HL-60 (cell line): ENCODE measurements at regions not wholly inside any gene's neighbourhood (a gene's known extent, or its start where the extent isn't known, plus 50 kb on each side); places are given as distances from the start of the nearest gene placed in this dataset.

ENCODE experiments used
- DNase-seq, 2 experiments: peaks; one replicate each; pipeline ENCODE4 v3.0.0-alpha.2; 2010 to 2020; ENCODE audit warnings: low read depth in 1 of 2, low spot score in 1 of 2
- H3K27ac ChIP-seq: fragments of 250-450 bp; sonication (Bioruptor Pico); replicated peaks from 2 replicates; pipeline ENCODE4 v1.5.1; 2020; ENCODE audit warnings: mild to moderate bottlenecking, moderate library complexity
- H3K27me3 ChIP-seq: fragments of 250-450 bp; sonication (Bioruptor Pico); 2 replicates; pipeline ENCODE4 v1.5.1; 2021; ENCODE audit warnings: mild to moderate bottlenecking, moderate library complexity; ENCODE audit not compliant: insufficient read depth, poor library complexity, severe bottlenecking
- H3K4me3 ChIP-seq: replicated peaks from 2 replicates; pipeline ENCODE4 v1.5.1; 2011; ENCODE audit warnings: mild to moderate bottlenecking, control low read depth, low read length; ENCODE audit not compliant: insufficient read depth
- GABPA ChIP-seq: IDR thresholded peaks from 2 replicates; pipeline ENCODE4 v1.6.1; 2012; ENCODE audit warnings: low read depth
- POLR2AphosphoS5 ChIP-seq: IDR thresholded peaks from 2 replicates; pipeline ENCODE4 v1.6.1; 2012; ENCODE audit warnings: low read depth
- SPI1 ChIP-seq: IDR thresholded peaks from 2 replicates; pipeline ENCODE4 v1.6.1; 2012; ENCODE audit warnings: low read depth, mild to moderate bottlenecking, borderline replicate concordance
- TF ChIP-seq, protein P1 (sequence below): IDR thresholded peaks from 2 replicates; pipeline ENCODE4 v1.6.1; 2012; ENCODE audit warnings: low read depth; ENCODE audit not compliant: insufficient replicate concordance
- TF ChIP-seq, protein P2 (sequence below): IDR thresholded peaks from one replicate; pipeline ENCODE4 v1.5.1; 2011; ENCODE audit warnings: low read length, control low read depth, inconsistent platforms; ENCODE audit not compliant: insufficient read depth

GRCh38 chr12:84637926-84638325, 274.7 kb downstream of the SLC6A15 start:
- no peak overlapping the region for H3K4me3 ChIP-seq
- no peak overlapping the region for H3K27ac ChIP-seq
- TF ChIP-seq POLR2AphosphoS5 (no peak), SPI1 (no peak), GABPA (no peak)
- TF ChIP-seq, protein P1, sequence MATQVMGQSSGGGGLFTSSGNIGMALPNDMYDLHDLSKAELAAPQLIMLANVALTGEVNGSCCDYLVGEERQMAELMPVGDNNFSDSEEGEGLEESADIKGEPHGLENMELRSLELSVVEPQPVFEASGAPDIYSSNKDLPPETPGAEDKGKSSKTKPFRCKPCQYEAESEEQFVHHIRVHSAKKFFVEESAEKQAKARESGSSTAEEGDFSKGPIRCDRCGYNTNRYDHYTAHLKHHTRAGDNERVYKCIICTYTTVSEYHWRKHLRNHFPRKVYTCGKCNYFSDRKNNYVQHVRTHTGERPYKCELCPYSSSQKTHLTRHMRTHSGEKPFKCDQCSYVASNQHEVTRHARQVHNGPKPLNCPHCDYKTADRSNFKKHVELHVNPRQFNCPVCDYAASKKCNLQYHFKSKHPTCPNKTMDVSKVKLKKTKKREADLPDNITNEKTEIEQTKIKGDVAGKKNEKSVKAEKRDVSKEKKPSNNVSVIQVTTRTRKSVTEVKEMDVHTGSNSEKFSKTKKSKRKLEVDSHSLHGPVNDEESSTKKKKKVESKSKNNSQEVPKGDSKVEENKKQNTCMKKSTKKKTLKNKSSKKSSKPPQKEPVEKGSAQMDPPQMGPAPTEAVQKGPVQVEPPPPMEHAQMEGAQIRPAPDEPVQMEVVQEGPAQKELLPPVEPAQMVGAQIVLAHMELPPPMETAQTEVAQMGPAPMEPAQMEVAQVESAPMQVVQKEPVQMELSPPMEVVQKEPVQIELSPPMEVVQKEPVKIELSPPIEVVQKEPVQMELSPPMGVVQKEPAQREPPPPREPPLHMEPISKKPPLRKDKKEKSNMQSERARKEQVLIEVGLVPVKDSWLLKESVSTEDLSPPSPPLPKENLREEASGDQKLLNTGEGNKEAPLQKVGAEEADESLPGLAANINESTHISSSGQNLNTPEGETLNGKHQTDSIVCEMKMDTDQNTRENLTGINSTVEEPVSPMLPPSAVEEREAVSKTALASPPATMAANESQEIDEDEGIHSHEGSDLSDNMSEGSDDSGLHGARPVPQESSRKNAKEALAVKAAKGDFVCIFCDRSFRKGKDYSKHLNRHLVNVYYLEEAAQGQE, result no peak
- TF ChIP-seq, protein P2, sequence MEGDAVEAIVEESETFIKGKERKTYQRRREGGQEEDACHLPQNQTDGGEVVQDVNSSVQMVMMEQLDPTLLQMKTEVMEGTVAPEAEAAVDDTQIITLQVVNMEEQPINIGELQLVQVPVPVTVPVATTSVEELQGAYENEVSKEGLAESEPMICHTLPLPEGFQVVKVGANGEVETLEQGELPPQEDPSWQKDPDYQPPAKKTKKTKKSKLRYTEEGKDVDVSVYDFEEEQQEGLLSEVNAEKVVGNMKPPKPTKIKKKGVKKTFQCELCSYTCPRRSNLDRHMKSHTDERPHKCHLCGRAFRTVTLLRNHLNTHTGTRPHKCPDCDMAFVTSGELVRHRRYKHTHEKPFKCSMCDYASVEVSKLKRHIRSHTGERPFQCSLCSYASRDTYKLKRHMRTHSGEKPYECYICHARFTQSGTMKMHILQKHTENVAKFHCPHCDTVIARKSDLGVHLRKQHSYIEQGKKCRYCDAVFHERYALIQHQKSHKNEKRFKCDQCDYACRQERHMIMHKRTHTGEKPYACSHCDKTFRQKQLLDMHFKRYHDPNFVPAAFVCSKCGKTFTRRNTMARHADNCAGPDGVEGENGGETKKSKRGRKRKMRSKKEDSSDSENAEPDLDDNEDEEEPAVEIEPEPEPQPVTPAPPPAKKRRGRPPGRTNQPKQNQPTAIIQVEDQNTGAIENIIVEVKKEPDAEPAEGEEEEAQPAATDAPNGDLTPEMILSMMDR, result no peak
- no peak for DNase-seq
- no peaks in the 10 kb centered on the region for H3K27me3 ChIP-seq

GRCh38 chr12:84636801-84637290, 275.8 kb downstream of the SLC6A15 start:
- no peak for DNase-seq
- Histone ChIP-seq H3K27me3 (no peaks in the 10 kb centered on the region), H3K27ac (no peak overlapping the region), H3K4me3 (no peak overlapping the region)
- TF ChIP-seq, protein P1, result no peak

GRCh38 chr12:84634526-84634925, 278.1 kb downstream of the SLC6A15 start:
- DNase-seq, result no peak
- Histone ChIP-seq H3K27ac (no peak overlapping the region), H3K27me3 (no peaks in the 10 kb centered on the region), H3K4me3 (no peak overlapping the region)
- TF ChIP-seq, protein P1, result no peak
- no peak for TF ChIP-seq SPI1
- TF ChIP-seq, protein P2, result no peak

DNA sequence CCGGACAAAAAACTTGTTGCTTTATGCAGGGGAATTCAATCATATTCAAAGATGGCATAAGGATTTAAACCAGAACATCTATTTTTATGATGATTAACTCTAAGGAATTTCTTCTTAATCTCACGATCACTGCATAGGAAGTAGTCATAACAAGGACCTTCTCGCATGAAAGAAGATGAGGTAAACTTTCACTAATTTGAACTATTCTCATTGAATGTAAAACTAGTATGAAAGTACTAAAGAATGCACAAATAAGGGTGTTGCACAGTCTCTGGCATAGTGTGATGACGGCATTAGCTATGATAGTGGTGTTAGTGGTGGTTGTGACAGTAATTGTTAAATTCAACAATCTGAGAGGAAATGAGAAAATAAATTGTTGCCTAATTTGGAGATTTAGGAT, 280.0 kb downstream of the SLC6A15 start:
- Histone ChIP-seq H3K27me3 (no peaks in the 10 kb centered on the region), H3K27ac (no peak overlapping the region), H3K4me3 (no peak overlapping the region)
- DNase-seq, result no peak
- TF ChIP-seq, protein P1, result no peak
- no peak for TF ChIP-seq SPI1
- TF ChIP-seq POLR2AphosphoS5, result no peak
- no peak for TF ChIP-seq GABPA
- TF ChIP-seq, protein P2, result no peak
